Mesenchymal stem cell (in vitro differentiated cells and primary cell): ENCODE measurements at regions not wholly inside any gene's neighbourhood (a gene's known extent, or its start where the extent isn't known, plus 50 kb on each side); places are given as distances from the start of the nearest gene placed in this dataset.

Experiments used
- DNase-seq: peaks from one replicate; pipeline ENCODE4 v3.0.0-alpha.2; 2013
- H2AFZ ChIP-seq: one replicate; pipeline ENCODE4 v1.6.1; 2013; ENCODE audit warnings: low read depth, mild to moderate bottlenecking, control low read depth, inconsistent platforms, low read length, moderate library complexity
- H2AK5ac ChIP-seq: 2 replicates; pipeline ENCODE4 v1.6.1; 2013; ENCODE audit warnings: low read length, moderate library complexity, mild to moderate bottlenecking, inconsistent platforms; ENCODE audit not compliant: severe bottlenecking
- H2BK120ac ChIP-seq: one replicate; pipeline ENCODE4 v1.6.1; 2013; ENCODE audit warnings: low read depth, mild to moderate bottlenecking, inconsistent platforms, low read length, moderate library complexity
- H2BK12ac ChIP-seq, 2 experiments: one replicate each; pipeline ENCODE4 v1.6.1; 2013; ENCODE audit warnings: inconsistent platforms in 2 of 2, low read length in 2 of 2, mild to moderate bottlenecking in 2 of 2, moderate library complexity in 2 of 2, control low read depth in 1 of 2
- H2BK15ac ChIP-seq: one replicate; pipeline ENCODE4 v1.6.1; 2013; ENCODE audit warnings: mild to moderate bottlenecking, low read depth, inconsistent platforms; ENCODE audit not compliant: poor library complexity, severe bottlenecking
- H2BK5ac ChIP-seq: 2 replicates; pipeline ENCODE4 v1.6.1; 2013; ENCODE audit warnings: low read depth, mild to moderate bottlenecking, low read length, control low read depth, inconsistent platforms; ENCODE audit not compliant: poor library complexity, severe bottlenecking
- H3K14ac ChIP-seq, 2 experiments: one replicate each; pipeline ENCODE4 v1.6.1; 2013; ENCODE audit warnings: inconsistent platforms in 2 of 2, low read length in 2 of 2, control low read depth in 1 of 2, mild to moderate bottlenecking in 1 of 2, moderate library complexity in 1 of 2
- H3K18ac ChIP-seq, 2 experiments: one replicate each; pipeline ENCODE4 v1.6.1; 2013; ENCODE audit warnings: inconsistent platforms in 2 of 2, low read length in 2 of 2, control low read depth in 1 of 2, low read depth in 1 of 2, mild to moderate bottlenecking in 1 of 2
- H3K23ac ChIP-seq, 2 experiments: one replicate each; pipeline ENCODE4 v1.6.1; 2013; ENCODE audit warnings: inconsistent platforms in 2 of 2, low read length in 2 of 2, mild to moderate bottlenecking in 2 of 2, moderate library complexity in 2 of 2, control low read depth in 1 of 2
- H3K27ac ChIP-seq: 2 replicates; pipeline ENCODE4 v1.5.1; 2013; ENCODE audit warnings: mild to moderate bottlenecking, moderate library complexity, low read length, control low read depth, inconsistent platforms; ENCODE audit not compliant: poor library complexity, severe bottlenecking
- H3K27me3 ChIP-seq, 2 experiments: 2 replicates each; pipeline versions ENCODE4 v1.6.1 to v1.7.0; 2013; ENCODE audit warnings: low read length in 2 of 2, mild to moderate bottlenecking in 2 of 2, moderate library complexity in 2 of 2, control low read depth in 1 of 2, inconsistent platforms in 1 of 2; ENCODE audit not compliant: control insufficient read depth in 1 of 2, insufficient read depth in 1 of 2
- H3K36me3 ChIP-seq, 2 experiments: 2 replicates each; pipeline versions ENCODE4 v1.6.1 to v1.7.0; 2013; ENCODE audit warnings: low read length in 2 of 2, control low read depth in 1 of 2, inconsistent platforms in 1 of 2, low read depth in 1 of 2, mild to moderate bottlenecking in 1 of 2; ENCODE audit not compliant: insufficient read depth in 2 of 2, control insufficient read depth in 1 of 2
- H3K4ac ChIP-seq, 2 experiments: one replicate each; pipeline ENCODE4 v1.6.1; 2013; ENCODE audit warnings: inconsistent platforms in 2 of 2, low read length in 2 of 2, mild to moderate bottlenecking in 2 of 2, moderate library complexity in 2 of 2, control low read depth in 1 of 2, low read depth in 1 of 2
- H3K4me1 ChIP-seq: 2 replicates; pipeline ENCODE4 v1.6.1; 2013; ENCODE audit warnings: low read depth, low read length, control low read depth; ENCODE audit not compliant: control insufficient read depth, insufficient read depth
- H3K4me2 ChIP-seq: 2 replicates; pipeline ENCODE4 v1.6.1; 2013; ENCODE audit warnings: low read length, mild to moderate bottlenecking, inconsistent platforms; ENCODE audit not compliant: poor library complexity, severe bottlenecking
- H3K4me3 ChIP-seq, 2 experiments: 2 replicates each; pipeline versions ENCODE4 v1.5.1 to v1.7.0; 2013; ENCODE audit warnings: low read length in 2 of 2, mild to moderate bottlenecking in 2 of 2, control low read depth in 1 of 2, low read depth in 1 of 2; ENCODE audit not compliant: insufficient read depth in 1 of 2
- H3K79me1 ChIP-seq: replicated peaks from 2 replicates; pipeline ENCODE4 v1.6.1; 2013; ENCODE audit warnings: mild to moderate bottlenecking, control low read depth, low read length, inconsistent platforms; ENCODE audit not compliant: poor library complexity, severe bottlenecking
- H3K9ac ChIP-seq: 2 replicates; pipeline ENCODE4 v1.7.0; 2013; ENCODE audit warnings: mild to moderate bottlenecking, low read length, moderate library complexity
- H3K9me3 ChIP-seq: 2 replicates; pipeline ENCODE4 v1.7.0; 2013; ENCODE audit warnings: mild to moderate bottlenecking, low read length; ENCODE audit not compliant: control insufficient read depth
- H4K8ac ChIP-seq: one replicate; pipeline ENCODE4 v1.6.1; 2013; ENCODE audit warnings: inconsistent platforms, mild to moderate bottlenecking, low read length, moderate library complexity
- H4K91ac ChIP-seq: one replicate; pipeline ENCODE4 v1.6.1; 2013; ENCODE audit warnings: mild to moderate bottlenecking, low read length, inconsistent platforms
- WGBS: methylation state at CpG from one replicate; pipeline ENCODE4 v1.1.7; 2013; ENCODE audit warnings: mixed read lengths; 5-methylcytosine and 5-hydroxymethylcytosine counted together

DNA sequence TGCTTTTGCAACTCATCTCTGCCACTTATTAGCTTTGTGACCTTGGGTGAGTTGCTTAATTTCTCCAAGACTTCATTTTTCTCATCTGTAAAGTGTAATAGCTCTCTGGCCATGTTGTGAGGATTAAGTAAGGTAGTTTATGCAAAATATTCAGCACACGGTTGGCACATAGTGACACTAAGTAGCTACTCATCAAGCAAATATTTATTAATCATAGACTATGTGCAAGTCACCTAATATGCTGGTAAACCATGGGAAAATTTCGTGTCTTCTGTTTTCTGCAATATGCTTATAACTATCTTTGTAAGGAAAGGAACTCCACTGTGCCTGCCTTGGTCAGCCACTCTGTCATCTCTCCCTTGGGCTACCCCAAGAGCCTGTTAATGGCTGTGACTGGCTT, 50.3 kb upstream of the EGR2 start:
- no peak overlapping the region for H2AK5ac ChIP-seq

More for the DNA sequence above, 50.3 kb upstream of the EGR2 start:
- Histone ChIP-seq H3K4me2 (no peak overlapping the region), H3K4ac (no peak overlapping the region), H3K9me3 (no peaks in the 10 kb centered on the region), H3K14ac (no peak overlapping the region), H2BK15ac (no peak overlapping the region), H2BK120ac (no peak overlapping the region), H3K36me3 (no peaks in the 10 kb centered on the region), H3K18ac (no peak overlapping the region), H3K23ac (no peak overlapping the region), H2BK12ac (no peak overlapping the region), H3K27ac (no peak overlapping the region), H3K9ac (no peak overlapping the region), H2BK5ac (no peak overlapping the region), H3K4me3 (no peak overlapping the region), H2AFZ (no peak overlapping the region), H4K91ac (no peak overlapping the region), H3K79me1 (no peaks in the 10 kb centered on the region), H3K27me3 (peaks cover 0 to 8% of the 10 kb centered on the region in 2 experiments), H4K8ac (no peak overlapping the region), H3K4me1 (no peaks in the 10 kb centered on the region)
- 25% methylated on average over 1 of the region's 2 CpGs for WGBS
- no peak for DNase-seq
